Activated CD8-positive, alpha-beta T cell treated with anti-CD3 and anti-CD28 coated beads, Interleukin-2, amount 10 ng/mL, durations not matched to agents 7 days and 5 days (primary cell): ENCODE measurements at regions not wholly inside any gene's neighbourhood (a gene's known extent, or its start where the extent isn't known, plus 50 kb on each side); places are given as distances from the start of the nearest gene placed in this dataset.

ENCODE experiments used
- ATAC-seq: fragments of 150-1000 bp; cut with Tn5 transposase; one replicate; pipeline ENCODE4 v1.10.0; 2021; ENCODE audit warnings: moderate library complexity
- CTCF ChIA-PET: fragments of 350-600 bp; sonication (Branson Sonifier 250); formaldehyde crosslinking; loops from one replicate; lab custom pipeline; 2021; ENCODE audit warnings: antibody characterized with exemption; lab: Charles Lee
- POLR2A ChIA-PET: fragments of 350-600 bp; sonication (Branson Sonifier 250); formaldehyde crosslinking; loops from one replicate; lab custom pipeline; 2021; ENCODE audit warnings: antibody characterized with exemption; lab: Charles Lee
- DNase-seq: peaks from one replicate; pipeline ENCODE4 v3.0.0-alpha.2; 2020
- H3K27ac Mint-ChIP-seq: one replicate; pipeline ENCODE4 v1.8.0; 2021; ENCODE audit warnings: mild to moderate bottlenecking, mixed read lengths
- H3K27me3 Mint-ChIP-seq: one replicate; pipeline ENCODE4 v1.8.0; 2021; ENCODE audit warnings: low read depth, mixed read lengths
- H3K36me3 Mint-ChIP-seq: one replicate; pipeline ENCODE4 v1.8.0; 2021; ENCODE audit warnings: low read depth, mixed read lengths
- H3K4me1 Mint-ChIP-seq: one replicate; pipeline ENCODE4 v1.8.0; 2021; ENCODE audit warnings: low read depth, mixed read lengths
- H3K4me3 Mint-ChIP-seq: one replicate; pipeline ENCODE4 v1.8.0; 2021; ENCODE audit warnings: mild to moderate bottlenecking, mixed read lengths
- H3K9me3 Mint-ChIP-seq: one replicate; pipeline ENCODE4 v1.8.0; 2022; ENCODE audit warnings: mixed read lengths; ENCODE audit not compliant: insufficient read depth

DNA sequence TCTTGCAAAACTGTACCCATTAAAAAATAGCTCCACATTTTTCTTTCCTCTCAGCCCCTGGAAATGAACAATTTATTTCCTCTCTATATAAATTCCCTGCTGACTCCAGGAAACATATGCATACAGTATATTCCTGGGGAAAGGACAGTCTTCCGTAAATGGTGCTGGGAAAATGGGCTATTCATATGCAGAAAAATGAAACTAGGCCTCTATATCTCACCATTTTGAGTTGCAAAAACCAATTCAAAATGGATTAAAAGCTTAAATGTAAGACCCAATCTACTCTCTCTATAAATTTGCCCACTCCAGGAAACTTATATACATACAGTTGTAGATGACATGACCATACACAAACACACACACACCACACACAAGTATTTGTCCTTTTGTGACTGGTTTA is 85.9 kb upstream of the GPR149 start:
- ChIA-PET CTCF (no interaction called here), POLR2A (no interaction called here)
- H3K27ac Mint-ChIP-seq = no peak overlapping the region
- H3K9me3 Mint-ChIP-seq = no peaks in the 10 kb centered on the region
- no peaks in the 10 kb centered on the region for H3K27me3 Mint-ChIP-seq
- DNase-seq = no peak
- no peaks in the 10 kb centered on the region for H3K4me1 Mint-ChIP-seq
- no peak for ATAC-seq
- H3K36me3 Mint-ChIP-seq = no peaks in the 10 kb centered on the region
- H3K4me3 Mint-ChIP-seq = no peak overlapping the region

DNA sequence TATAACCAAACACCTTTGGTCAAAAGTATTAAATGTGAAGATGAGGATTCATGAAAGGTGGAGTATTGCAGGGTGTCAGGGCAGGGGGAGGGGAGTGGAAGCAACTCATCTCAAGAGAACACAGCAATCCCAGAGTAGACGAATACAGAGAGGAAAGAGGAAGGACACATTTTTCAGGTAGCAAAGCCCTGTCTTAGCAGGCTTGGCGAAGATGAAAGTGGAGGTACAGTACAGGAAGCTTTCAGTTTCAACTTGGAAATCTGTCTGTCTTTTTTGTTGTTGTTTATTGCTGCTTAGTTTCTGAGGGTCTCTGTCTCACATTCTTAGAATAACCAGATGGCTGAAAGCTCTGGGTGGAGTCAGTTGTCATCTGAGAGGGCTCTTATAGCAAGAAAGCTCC is 80.8 kb upstream of the GPR149 start:
- no peak overlapping the region for H3K27ac Mint-ChIP-seq
- DNase-seq = no peak
- no peaks in the 10 kb centered on the region for H3K27me3 Mint-ChIP-seq
- no peaks in the 10 kb centered on the region for H3K9me3 Mint-ChIP-seq
- ATAC-seq = no peak
- H3K4me1 Mint-ChIP-seq = no peaks in the 10 kb centered on the region
- H3K36me3 Mint-ChIP-seq = no peaks in the 10 kb centered on the region
- ChIA-PET CTCF (no interaction called here), POLR2A (no interaction called here)
- H3K4me3 Mint-ChIP-seq = no peak overlapping the region

DNA sequence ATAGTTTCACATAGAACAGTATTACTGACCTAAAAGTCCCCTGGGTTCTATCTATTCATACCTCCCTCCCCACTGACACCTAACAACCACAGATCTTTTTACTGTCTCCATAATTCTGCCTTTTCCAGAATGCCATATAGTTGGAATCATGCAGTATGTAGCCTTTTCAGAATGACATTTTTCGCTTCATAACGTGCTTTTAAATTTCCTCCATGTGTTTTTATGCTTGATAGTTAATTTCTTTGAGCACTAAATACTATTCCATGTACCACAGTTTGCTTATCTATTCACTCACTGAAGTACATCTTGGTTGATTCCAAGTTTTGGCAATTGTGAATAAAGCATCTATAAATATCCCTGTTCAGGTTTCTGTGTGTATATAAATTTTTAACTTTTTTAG is 77.7 kb upstream of the GPR149 start:
- no peak for ATAC-seq
- ChIA-PET CTCF (no interaction called here), POLR2A (no interaction called here)
- DNase-seq = no peak
- H3K36me3 Mint-ChIP-seq = no peaks in the 10 kb centered on the region
- H3K4me3 Mint-ChIP-seq = no peak overlapping the region
- H3K27me3 Mint-ChIP-seq = no peaks in the 10 kb centered on the region
- no peaks in the 10 kb centered on the region for H3K9me3 Mint-ChIP-seq
- H3K4me1 Mint-ChIP-seq = no peaks in the 10 kb centered on the region
- H3K27ac Mint-ChIP-seq = no peak overlapping the region

DNA sequence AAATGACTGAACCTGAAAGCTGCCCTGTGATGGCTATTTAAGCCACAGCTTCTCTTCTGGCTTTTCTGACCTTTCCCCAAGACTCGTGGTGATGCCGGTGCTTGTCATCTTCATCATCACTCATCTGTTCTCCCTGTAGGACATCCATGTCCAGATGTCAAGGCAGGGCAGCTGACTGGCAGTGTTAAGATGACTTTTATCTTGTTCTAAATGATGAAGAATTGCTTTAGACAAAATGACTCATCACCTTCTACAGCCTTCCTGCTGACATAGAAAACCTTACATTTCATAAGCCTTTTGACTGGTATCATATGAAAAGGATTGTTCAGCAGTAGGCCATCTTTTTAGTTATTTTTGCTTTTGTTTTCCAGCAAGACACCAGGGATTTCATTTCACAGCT is 67.0 kb upstream of the GPR149 start:
- no peaks in the 10 kb centered on the region for H3K4me1 Mint-ChIP-seq
- POLR2A ChIA-PET = no interaction called here

GRCh38 chr3:154496540-154496939 is 66.5 kb upstream of the GPR149 start:
- ChIA-PET POLR2A (no interaction called here), CTCF (no interaction called here)
- Mint-ChIP-seq H3K27me3 (no peaks in the 10 kb centered on the region), H3K27ac (no peak overlapping the region), H3K4me1 (no peaks in the 10 kb centered on the region), H3K36me3 (no peaks in the 10 kb centered on the region), H3K4me3 (no peak overlapping the region), H3K9me3 (no peaks in the 10 kb centered on the region)
- ATAC-seq = no peak
- DNase-seq = no peak

More for the DNA sequence above, 67.0 kb upstream of the GPR149 start:
- Mint-ChIP-seq H3K36me3 (no peaks in the 10 kb centered on the region), H3K27ac (no peak overlapping the region), H3K9me3 (no peaks in the 10 kb centered on the region), H3K4me3 (no peak overlapping the region), H3K27me3 (no peaks in the 10 kb centered on the region)
- CTCF ChIA-PET = no interaction called here
- no peak for ATAC-seq
- no peak for DNase-seq

DNA sequence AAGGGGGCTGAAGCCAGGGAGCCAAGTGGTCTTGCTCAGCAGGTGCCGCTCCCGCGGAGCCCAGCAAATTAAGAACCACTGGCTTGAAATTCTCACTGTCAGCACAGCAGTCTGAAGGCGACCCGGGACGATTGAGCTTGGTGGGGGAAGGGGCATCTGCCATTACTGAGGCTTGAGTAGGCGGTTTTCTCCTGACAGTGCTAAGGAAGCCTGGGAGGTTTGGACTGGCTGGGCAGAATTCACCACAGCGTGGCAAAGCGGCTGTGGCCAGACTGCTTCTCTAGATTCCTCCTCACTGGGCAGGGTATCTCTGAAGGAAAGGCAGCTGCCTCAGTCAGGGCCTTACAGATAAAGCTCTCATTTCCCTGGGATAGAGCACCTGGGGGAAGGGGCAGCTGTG is 57.0 kb upstream of the GPR149 start:
- POLR2A ChIA-PET = no interaction called here
- Mint-ChIP-seq H3K27ac (no peak overlapping the region), H3K9me3 (no peaks in the 10 kb centered on the region), H3K4me1 (no peaks in the 10 kb centered on the region), H3K36me3 (no peaks in the 10 kb centered on the region), H3K4me3 (no peak overlapping the region), H3K27me3 (no peaks in the 10 kb centered on the region)
- CTCF ChIA-PET = no interaction called here
- ATAC-seq (no peak), DNase-seq (no peak)

DNA sequence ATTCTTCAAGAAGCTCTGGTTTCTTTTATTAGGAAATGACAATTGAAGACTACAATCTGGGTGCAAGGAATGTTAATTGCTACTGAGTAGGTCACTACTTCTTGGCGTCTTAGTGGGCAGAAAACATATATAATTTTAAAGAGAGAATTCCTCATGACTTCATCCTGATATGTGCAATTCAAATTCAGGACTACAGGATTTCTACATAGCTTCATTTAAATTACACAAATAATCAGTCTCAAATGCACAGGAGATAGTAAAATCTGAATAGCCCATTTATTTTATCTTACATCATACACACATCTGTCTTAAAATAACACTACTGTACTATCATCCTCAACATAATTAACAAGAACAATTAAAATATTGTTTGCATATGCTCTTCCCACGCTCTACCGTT is 52.5 kb upstream of the GPR149 start:
- ChIA-PET CTCF (no interaction called here), POLR2A (no interaction called here)
- Mint-ChIP-seq H3K36me3 (no peaks in the 10 kb centered on the region), H3K27me3 (no peaks in the 10 kb centered on the region), H3K4me3 (no peak overlapping the region), H3K4me1 (no peaks in the 10 kb centered on the region), H3K9me3 (no peaks in the 10 kb centered on the region), H3K27ac (no peak overlapping the region)
- ATAC-seq (no peak), DNase-seq (no peak)

GRCh38 chr3:154480033-154480432 is 50.0 kb upstream of the GPR149 start:
- Mint-ChIP-seq H3K27ac (no peak overlapping the region), H3K4me3 (no peak overlapping the region), H3K9me3 (no peaks in the 10 kb centered on the region), H3K36me3 (no peaks in the 10 kb centered on the region), H3K27me3 (no peaks in the 10 kb centered on the region), H3K4me1 (no peaks in the 10 kb centered on the region)
- POLR2A ChIA-PET = no interaction called here
- ATAC-seq (no peak), DNase-seq (no peak)
- CTCF ChIA-PET = no interaction called here
